ENCODE measurements at regions not wholly inside any gene's neighbourhood (a gene's known extent, or its start where the extent isn't known, plus 50 kb on each side); places are given as distances from the start of the nearest gene placed in this dataset.
A peak's percentile ranks its signal among the peaks of the same experiment; 100 is the strongest.
"Not testable (repeated sequence)": the region's sequence is repeated elsewhere in the genome, so short reads cannot be mapped to it uniquely, and the experiment has no call there.

DNA sequence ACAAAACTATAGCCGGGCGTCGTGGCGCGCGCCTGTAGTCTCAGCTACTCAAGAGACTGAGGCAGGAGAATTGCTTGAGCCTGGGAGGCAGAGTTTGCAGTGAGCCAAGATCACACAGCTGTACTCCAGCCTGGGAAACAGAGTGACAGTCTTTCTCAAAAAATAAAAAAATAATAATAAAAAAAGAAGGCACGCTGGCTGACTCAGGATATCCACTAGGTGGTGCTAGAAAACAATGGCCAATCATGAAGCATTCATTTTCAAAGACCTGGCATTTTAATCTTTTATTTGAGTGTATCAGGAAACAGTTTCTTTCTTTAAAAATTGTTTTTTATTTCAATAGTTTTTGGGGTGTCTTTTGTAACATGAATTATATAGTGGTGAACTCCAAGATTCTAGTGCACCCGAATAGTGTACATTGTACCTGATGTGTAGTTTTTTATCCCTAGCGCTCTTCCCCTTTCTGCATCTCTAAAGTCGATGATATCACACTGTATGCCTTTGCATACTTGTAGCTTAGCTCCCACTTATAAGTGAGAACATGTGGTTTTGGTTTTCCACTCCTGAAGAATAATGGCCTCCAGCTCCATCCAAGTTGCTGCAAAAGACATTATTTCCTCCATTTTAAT lies 88.6 kb downstream of the LYZL1 start:
- H3K4me3 ChIP-seq (ENCODE audit: low read depth, low read length) = no peak overlapping the region
- peak; percentile 60 for DNase-seq (ENCODE audit: low read depth)
- TF ChIP-seq, protein P1, sequence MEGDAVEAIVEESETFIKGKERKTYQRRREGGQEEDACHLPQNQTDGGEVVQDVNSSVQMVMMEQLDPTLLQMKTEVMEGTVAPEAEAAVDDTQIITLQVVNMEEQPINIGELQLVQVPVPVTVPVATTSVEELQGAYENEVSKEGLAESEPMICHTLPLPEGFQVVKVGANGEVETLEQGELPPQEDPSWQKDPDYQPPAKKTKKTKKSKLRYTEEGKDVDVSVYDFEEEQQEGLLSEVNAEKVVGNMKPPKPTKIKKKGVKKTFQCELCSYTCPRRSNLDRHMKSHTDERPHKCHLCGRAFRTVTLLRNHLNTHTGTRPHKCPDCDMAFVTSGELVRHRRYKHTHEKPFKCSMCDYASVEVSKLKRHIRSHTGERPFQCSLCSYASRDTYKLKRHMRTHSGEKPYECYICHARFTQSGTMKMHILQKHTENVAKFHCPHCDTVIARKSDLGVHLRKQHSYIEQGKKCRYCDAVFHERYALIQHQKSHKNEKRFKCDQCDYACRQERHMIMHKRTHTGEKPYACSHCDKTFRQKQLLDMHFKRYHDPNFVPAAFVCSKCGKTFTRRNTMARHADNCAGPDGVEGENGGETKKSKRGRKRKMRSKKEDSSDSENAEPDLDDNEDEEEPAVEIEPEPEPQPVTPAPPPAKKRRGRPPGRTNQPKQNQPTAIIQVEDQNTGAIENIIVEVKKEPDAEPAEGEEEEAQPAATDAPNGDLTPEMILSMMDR (IDR thresholded peaks at IDR 0.05; ENCODE audit: insufficient read depth, low read length) = peak; percentile 86

DNA sequence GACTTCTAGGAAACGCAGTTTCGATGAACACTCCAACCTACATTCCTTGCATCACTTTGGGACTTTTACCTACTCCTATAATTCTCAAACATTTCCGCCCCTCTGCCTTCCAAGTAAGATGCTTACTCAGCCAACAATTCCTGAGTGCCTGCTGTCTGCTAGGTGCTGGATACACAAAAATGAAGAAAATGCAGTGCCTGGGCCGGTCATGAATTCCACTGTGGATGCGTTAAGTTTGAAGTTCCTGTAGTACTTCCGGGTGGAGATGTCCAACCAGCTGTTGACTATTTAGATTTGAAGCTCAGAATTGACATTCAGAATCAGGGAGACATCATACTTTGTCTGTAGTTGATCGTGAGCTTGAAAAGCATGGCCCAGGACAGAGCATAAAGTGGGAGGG lies 89.2 kb downstream of the LYZL1 start:
- DNase-seq (ENCODE audit: low read depth) = no peak
- TF ChIP-seq, protein P1 (IDR thresholded peaks at IDR 0.05; ENCODE audit: insufficient read depth, low read length) = no peak
- H3K4me3 ChIP-seq (ENCODE audit: low read depth, low read length) = no peak overlapping the region

DNA sequence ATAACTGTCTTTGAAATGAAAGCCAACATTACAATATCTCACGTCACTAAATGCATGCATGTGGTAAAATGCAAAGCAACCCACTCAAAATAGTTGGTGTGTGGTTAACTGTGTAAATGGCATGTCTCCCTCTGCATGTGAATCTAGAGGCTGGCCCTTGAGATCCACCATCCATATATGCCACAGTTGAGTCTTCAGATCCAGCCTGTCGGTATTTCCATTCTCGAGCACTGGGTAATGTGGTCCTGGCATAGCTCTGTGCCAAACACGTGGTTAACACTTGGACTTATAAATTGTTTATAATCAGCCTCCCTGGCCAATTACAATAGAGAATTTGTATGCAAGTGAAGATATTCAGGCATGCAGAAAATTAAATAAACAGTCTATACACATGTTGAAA lies 90.3 kb downstream of the LYZL1 start:
- no peak for DNase-seq (ENCODE audit: low read depth)
- TF ChIP-seq, protein P1 (IDR thresholded peaks at IDR 0.05; ENCODE audit: insufficient read depth, low read length) = no peak
- H3K4me3 ChIP-seq (ENCODE audit: low read depth, low read length) = no peak overlapping the region

DNA sequence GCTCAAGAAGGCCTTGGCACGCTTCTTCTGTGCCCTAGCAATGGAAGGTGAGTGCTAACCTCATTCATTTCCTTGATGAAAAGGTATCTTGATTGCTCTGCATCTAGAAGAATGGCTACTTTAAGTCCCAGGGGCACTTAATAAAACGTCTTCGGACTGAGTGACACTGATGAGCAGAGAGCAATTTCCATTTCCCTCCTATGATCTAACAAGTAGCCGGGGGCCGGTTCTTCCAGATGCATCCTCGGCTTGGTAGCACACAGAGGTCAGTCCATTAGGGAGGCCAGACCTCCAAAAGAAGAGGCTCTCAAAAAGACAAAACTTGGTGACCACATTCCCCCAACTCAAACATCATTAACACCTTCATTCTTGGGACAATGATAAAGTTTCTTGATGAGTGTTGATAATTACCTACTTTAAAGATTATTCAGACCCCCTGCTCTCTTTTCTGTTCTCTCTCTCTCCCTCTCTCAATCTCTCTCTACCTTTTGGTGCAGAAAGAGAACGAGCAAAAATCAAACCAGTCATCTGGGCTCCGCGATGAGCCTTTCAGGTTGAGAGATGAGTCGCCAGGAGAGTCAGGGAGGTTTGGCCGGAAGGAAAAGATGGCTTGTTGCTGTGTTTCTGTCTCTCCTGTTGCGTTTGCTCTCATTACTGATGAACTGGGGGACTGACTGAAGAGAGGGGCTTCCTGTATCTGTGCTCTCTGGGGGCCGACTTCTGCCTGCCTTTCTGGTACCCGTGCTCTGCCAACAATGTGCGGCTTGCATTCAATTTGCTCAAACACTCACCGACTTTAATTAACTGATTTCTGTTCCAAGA lies 91.1 kb downstream of the LYZL1 start:
- not testable (repeated sequence) for H3K4me3 ChIP-seq (ENCODE audit: low read depth, low read length); DNase-seq (ENCODE audit: low read depth)

DNA sequence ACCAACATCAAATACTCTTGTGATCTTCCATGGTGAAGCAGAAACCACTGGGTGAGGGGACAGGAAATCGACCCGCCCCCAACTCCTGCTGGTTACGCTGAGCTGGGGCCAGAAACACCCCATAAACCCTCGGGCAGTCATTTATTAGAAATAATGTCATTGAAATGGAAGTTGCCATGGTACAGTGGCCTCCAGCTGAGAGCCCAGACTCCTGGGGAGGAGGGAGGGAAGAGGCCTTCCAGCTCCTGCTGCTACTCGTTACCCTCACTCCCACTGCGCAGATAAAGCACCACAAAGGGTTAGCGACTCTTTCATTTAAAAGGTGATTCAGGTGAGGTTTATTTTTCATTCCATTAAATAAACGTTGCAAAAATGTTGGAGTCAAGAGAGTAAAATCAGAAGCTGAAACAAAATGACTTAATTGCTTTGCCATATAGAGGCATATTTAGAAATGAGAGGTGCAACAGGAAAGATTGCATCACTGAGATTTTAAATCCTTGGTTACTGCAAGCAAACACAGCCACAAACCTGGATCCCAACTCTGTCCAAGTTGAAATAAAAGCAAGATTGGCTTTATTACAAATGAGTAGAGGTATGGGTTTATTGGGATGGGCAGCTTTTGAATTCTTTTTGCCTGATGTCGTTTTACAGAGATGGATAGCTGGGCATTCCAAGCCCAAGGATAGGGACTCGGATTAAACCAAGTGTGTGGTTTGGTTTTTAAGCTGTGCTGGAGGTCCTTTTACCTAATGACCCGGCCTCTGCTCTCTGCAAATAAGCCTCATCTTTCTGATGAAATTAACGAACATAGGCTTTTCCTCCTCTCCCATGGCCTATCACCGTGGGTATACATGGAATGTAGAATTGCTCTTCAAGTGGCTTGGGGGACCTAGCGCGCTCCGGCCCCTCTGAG lies 92.0 kb downstream of the LYZL1 start:
- not testable (repeated sequence) for H3K4me3 ChIP-seq (ENCODE audit: low read depth, low read length); DNase-seq (ENCODE audit: low read depth)

DNA sequence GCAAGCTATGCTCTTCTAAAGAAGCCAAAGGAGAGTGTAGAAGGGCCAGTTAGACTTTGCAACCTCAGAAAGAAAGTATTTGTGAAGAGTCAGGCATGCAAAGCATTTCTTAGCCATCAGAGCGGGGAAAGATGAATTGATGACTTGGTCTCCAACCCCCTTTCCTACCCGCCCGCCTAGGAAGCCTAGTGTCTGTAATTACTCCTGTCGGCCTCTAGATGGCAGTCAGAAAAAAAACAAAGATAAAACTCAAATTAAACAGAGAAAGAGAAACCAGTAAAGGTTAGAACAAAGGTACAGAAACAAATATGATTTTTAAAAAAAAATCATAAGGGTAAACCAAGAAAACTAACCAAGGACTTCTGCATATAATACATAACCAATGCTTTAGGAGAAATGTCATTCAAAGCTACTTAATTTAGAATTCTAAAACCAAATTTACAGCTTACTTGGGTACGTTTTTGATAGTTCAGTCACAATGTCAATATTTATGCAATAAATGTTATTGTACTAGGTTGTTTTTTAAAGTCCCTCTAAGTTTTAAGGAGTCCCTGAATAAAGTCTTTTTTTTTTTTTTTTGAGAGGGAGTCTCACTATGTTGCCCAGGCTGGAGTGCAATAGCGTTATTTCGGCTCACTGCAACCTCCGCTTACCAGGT lies 97.6 kb downstream of the LYZL1 start:
- peak; percentile 57 for DNase-seq (ENCODE audit: low read depth)

DNA sequence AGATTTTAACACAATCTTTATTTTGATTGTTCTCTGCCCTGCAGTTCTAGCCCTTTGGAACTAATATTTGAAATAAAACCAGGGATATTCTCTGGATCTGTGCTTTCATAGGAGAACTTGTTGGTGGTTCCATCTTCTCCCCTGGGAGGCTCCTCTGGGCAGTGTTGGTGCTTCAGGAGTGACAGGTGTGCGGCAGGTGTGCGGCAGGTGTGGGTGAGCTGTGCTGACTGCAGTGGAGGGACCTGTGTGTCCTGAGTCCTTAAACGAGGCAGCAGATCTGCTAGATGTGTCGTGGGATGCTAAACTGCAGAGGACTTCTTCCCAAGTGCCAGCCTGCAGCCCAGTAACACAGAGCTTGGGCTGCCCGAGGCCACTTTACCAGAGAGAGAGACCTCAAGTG lies 98.4 kb downstream of the LYZL1 start:
- TF ChIP-seq, protein P1 (IDR thresholded peaks at IDR 0.05; ENCODE audit: insufficient read depth, low read length) = no peak
- no peak overlapping the region for H3K4me3 ChIP-seq (ENCODE audit: low read depth, low read length)
- DNase-seq (ENCODE audit: low read depth) = no peak

More for the DNA sequence above, 97.6 kb downstream of the LYZL1 start:
- TF ChIP-seq, protein P1 (IDR thresholded peaks at IDR 0.05; ENCODE audit: insufficient read depth, low read length) = peak; percentile 73
- no peak overlapping the region for H3K4me3 ChIP-seq (ENCODE audit: low read depth, low read length)

DNA sequence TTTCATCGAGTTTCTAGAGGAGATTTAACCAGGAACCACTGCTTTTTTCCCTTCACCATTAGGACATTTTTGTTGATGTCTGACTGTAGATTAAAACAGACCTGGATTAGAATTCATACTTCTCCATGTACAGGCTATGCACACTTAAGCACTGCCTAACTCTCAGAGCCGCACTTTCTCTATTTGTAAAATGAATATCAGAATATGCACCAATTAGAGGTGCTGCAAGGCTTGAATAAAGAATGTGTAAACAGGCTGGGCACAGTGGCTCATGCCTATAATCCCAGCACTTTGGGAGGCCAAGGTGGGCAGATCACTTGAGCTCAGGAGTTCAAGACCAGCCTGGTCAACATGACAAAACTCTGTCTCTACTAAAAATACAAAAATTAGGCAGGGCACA lies 99.2 kb downstream of the LYZL1 start:
- not testable (repeated sequence) for H3K4me3 ChIP-seq (ENCODE audit: low read depth, low read length); DNase-seq (ENCODE audit: low read depth)

Measured in fibroblast of the aortic adventitia (primary cell).